SK-N-DZ (cell line): ENCODE measurements at regions not wholly inside any gene's neighbourhood (a gene's known extent, or its start where the extent isn't known, plus 50 kb on each side); places are given as distances from the start of the nearest gene placed in this dataset.

Experiments
- DNase-seq: peaks from one replicate; pipeline ENCODE4 v3.0.0-alpha.2; 2015; ENCODE audit warnings: low spot score
- small RNA-seq, 2 experiments: library from RNA; depleted of rRNA; stranded (forward); fragments of <200 nt; gene quantifications; one replicate each; pipeline ENCODE3, GENCODE V24; 2014

DNA sequence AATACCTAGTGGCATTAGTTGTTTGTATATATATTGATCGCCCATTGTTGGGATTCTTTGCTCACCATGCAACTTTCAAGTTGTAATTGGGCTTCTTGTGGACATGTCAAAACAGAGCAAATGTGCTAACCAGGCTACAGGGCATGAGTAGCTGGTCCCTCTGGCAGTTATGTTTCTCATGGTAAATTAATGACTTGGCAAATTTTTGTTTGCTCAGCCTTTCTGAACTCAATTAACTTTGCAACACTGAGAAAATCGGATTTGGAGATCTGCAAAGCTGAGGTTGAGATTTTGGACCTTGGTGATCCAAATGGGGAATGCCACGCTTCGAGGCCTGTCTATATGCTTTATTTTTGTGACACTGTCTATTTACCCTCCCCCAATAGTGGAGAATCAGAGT is 138.5 kb upstream of the PIRT start:
- DNase-seq = no peak

DNA sequence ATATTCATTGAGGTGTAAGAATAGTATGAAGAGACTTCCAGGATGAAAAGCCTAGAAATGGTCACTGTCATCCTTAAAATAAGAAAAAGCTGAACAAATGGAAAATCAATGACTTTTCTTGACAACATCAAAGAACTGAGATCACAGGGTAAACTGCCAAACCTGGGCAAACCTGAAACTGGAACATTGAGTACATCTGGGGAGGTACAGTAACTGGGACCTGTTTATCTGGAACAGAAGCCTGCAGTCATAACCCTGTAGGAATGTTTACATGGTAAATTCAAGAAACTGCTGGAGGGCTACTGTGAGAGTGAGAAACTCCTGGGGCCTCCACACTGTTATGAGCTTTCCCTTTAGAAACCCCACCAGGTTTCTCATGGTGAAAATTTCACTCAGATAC is 130.1 kb upstream of the PIRT start:
- no peak for DNase-seq

DNA sequence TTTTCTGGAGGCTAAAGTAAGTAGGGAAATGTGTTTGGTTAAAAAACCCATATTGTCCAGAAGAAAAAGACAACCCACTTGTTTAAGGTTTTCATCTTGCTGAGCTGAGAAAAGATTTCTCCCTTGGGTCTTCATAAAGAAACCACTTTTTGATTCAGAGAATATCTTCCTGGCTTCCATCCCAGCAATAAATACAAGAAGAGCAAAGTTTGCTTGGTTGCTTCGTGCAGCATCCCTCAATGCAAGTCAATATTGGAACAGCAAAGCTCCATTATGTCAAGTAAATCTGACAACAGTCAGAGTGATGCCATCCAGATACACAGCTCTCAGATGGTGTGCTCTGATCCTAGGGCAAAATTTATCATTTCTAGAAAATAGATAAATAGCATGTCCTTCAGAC is 118.9 kb upstream of the PIRT start:
- no peak for DNase-seq

DNA sequence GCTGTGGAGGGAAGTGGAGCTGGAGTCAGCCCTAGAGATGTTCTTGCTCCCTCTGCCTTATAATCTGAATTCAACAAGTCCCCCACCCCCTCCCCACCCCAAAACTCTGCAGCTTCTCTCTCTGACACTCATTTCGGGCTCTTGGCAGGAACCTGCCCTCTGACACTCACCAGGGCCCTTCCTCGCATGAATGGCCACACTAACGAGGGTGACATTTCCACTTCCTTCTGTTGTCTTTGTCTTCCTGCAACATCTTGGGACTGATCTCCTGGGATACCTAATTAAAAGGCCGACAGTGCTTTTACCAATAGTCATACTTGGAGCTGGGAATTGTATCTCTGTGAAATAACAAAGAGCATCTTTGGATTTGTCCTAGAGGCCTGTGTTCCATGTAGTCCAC is 106.9 kb upstream of the PIRT start:
- no peak for DNase-seq

DNA sequence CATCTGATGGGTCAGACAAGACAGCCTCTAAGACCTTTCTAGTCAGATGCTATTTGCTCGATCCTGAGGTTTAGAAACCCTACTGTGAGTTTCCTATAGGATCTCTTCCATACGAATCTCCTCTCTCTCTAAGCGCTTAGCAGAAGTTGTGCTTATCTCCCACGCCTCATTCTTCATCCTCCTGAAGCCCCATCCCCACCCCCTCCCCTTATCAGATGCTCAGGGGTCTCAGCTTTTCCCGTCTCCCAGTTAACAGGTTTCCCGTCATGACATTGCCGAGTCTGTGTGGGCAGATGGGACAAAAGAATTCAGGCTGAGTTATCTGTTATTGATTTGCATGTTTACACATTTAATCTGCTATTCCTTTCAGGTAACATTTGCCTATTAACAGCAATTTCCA is 99.0 kb upstream of the PIRT start:
- DNase-seq = no peak

DNA sequence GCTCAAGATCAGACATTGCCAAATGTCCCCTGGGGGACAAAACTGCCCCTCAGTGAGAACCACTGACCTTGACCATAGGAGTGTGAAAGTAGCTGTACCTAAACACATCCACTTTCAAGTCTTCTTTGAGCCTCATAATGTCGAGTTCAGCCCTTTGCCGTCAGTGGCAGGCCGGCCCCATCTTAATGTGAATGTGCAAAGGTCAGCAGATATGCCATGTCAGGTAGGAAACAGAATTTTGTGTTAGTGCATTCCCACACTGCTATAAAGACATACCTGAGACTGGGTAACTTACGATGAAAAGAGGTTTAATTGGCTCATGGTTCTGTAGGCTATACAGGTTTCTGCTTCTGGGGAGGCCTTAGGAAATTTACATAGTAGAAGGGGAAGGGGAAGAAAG is 95.1 kb upstream of the PIRT start:
- DNase-seq = no peak

DNA sequence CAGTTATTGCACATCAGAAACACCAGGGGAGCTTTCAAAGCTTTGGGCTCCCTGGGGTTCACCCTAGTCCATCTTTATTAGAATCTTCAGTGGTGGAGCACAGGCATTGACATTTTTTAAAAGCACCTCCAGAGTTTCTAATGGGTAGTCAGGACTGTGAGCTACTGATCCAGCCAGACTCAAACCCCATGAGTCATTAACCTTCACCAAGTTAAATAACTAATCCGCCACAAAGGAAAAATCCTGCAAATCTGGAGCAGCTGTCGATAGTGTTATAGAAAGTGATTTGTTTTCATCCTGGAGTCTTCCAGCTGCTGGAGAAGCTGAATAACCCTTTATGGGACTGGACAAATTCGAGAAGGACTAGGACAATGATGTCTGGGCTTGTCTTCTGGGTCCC is 93.2 kb upstream of the PIRT start:
- no peak for DNase-seq

DNA sequence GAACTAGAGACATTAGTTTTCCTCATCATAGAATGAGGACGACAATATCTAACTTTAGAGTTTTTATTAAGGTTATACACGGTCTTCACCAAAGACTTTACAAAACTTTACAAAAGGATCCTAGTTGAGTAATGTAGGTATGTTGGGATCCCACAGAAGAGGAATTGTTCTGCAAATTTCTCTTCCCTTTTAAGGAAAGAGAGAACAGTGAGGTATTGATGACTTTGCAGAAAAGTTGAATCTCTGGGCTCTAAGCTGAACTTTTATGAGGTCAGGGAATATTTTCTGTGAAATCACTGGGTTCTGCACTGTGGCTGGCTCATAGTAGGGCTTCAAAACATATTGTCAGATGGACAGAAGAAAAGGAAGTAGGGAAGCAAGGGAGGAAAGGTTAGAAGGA is 89.8 kb upstream of the PIRT start:
- no peak for DNase-seq

DNA sequence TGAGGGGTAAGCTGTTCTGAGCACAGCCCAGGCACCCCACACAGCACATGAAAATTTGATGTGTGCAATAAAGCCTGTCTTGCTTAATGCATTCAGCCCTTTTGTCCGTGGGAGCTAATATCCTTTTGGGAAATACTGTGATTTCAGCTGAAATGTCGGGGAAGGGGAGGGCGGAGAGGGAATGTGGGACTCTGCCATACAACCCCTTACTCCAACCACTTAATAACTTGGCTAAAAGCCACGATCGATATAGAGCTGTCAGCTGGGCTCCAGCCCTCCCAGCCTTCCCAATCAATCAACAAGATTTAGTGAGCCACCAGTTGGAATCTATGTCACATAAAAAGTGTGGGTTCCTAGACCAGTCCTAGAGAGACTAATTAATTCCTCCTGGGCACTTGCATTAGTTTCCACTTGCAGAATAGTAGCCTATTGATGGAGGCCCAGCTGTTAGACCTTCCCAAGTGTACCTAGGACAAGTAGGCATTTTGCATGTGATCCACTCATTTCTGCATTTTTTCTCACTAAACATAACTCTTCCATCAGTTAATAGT is 82.7 kb upstream of the PIRT start:
- DNase-seq = no peak

DNA sequence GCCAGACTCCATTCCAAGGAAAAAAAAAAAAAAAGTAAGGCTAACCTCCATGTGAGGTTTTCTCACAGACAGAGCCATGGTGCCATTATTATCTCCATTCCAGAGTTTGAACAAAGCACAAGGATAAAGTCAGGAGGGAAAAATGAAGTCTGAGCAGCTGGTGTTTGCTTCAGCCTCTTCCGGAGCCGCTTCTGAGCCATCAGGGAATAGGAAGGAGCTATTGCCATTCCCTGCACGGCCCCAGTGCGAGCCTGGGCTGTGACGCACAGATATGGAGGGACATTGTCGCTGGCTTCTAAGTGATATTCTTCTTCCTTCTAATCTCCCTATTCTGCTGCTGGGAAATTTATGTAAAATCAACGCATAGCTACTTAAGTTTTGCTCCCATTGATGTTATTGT is 69.5 kb upstream of the PIRT start:
- DNase-seq = no peak

DNA sequence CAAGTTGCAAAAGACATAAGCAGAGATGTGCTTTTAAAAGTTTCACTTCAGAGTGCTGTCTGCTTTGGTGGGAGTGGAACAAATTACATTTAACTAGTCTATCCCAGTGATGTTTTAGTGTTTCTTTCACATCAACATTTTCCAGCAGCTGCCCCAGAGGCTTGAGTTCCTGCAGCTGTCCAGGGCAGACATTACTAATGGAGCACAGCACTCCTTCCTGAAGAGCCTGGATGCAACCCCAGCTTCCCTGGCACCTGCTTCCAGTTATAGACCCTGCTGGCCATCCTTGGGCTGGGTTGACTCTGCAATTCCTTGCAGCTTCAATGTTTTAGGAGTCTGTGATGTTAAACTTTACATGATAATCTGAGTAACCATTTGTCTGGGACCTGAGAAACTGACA is 61.4 kb upstream of the PIRT start:
- DNase-seq = no peak

DNA sequence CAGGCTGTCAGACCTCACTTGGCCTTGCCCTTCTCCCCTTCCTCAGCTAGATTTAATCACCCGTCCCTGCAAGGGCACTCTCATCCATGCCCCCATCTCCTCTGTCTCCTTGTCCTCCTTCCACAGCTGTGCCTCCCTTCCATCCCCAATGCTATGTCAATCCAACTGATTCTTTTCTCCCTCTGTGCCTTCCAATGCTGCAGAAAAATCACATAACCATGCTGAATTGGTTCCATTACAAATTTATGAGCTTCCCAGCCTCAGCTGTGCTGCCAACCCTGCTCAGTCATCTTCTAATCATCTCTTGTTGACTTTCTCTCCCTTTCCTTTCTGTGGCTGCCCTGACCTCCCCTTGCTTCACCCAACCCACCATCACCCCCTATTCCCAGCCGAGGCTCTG is 56.3 kb upstream of the PIRT start:
- no peak for DNase-seq

DNA sequence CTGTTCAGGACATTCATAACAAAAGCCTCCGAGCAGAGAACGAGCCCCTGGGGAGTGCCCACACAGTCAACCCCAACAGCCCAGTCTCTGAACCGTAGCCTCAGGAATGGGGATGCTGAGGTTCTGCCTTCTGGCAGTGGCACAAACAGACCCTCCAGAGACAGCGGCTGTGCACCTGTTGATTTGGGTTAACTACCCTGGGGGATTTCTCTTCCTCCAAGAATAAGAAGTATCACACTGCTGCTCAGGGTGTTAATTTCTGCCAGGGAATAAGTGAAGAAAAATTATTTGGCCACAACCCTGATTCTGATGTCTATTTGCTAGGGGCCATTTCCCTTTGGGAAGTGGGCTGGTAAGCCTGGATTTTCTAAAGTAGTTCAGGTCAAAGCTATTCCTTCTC is 51.0 kb upstream of the PIRT start:
- DNase-seq = no peak

Small RNA genes in the stretch of these regions (small RNA-seq; reads per million reads assigned to genes)
- gene RN7SL601P = 0 reads per million in 2 experiments
